Gastrocnemius medialis (tissue), 4 donors: ENCODE measurements at regions not wholly inside any gene's neighbourhood (a gene's known extent, or its start where the extent isn't known, plus 50 kb on each side); places are given as distances from the start of the nearest gene placed in this dataset.

Experiments used
- ATAC-seq, 2 donors: fragments of 150-250 bp; one replicate each; pipeline ENCODE4 v1.9.1; 2016
- DNase-seq, 2 donors: peaks; one replicate each; pipeline ENCODE4 v3.0.0-alpha.2; 2019
- H3K27ac ChIP-seq, 4 donors: fragments of 200-600 bp; sonication (generic); 1 replicate in 1 of 4; 2 replicates in 3 of 4; pipeline ENCODE4 v1.5.1; 2016 to 2018; ENCODE audit warnings: mild to moderate bottlenecking in 2 of 4, moderate library complexity in 1 of 4
- H3K27me3 ChIP-seq, 3 donors: fragments of 200-600 bp; sonication (generic) in 2 of 3; 1 replicate in 1 of 3; 2 replicates in 2 of 3; pipeline versions ENCODE4 v1.5.1 to v1.6.0; 2016 to 2019; ENCODE audit warnings: mild to moderate bottlenecking in 1 of 3, moderate library complexity in 1 of 3
- H3K36me3 ChIP-seq, 2 donors: fragments of 200-600 bp; sonication (generic) in 1 of 2; one replicate each; pipeline ENCODE4 v1.5.1; 2017 to 2018
- H3K4me1 ChIP-seq, 2 donors: fragments of 200-600 bp; sonication (generic) in 1 of 2; one replicate each; pipeline ENCODE4 v1.5.1; 2016 to 2017; ENCODE audit warnings: mild to moderate bottlenecking in 2 of 2
- H3K4me3 ChIP-seq, 4 donors: fragments of 200-600 bp; sonication (generic) in 3 of 4; 1 replicate in 1 of 4; 2 replicates in 3 of 4; pipeline ENCODE4 v1.5.1; 2016 to 2019; ENCODE audit warnings: mild to moderate bottlenecking in 2 of 4
- H3K9me3 ChIP-seq, 3 donors: fragments of 200-600 bp; sonication (generic) in 2 of 3; 1 replicate in 1 of 3; 2 replicates in 2 of 3; pipeline ENCODE4 v1.5.1; 2016 to 2019
- CTCF ChIP-seq, 5 experiments: fragments of 450-650 bp in 3 of 5; fragments of 200-600 bp in 2 of 5; sonication (generic) in 2 of 5; IDR thresholded peaks in 4 of 5; conservative IDR thresholded peaks in 1 of 5; 1 replicate in 4 of 5; 2 replicates in 1 of 5; pipeline ENCODE4 v1.5.1; 2016 to 2019; ENCODE audit warnings: antibody characterized with exemption in 5 of 5, mild to moderate bottlenecking in 3 of 5, moderate library complexity in 3 of 5
- POLR2A ChIP-seq, 2 donors: fragments of 450-650 bp; IDR thresholded peaks; one replicate each; pipeline ENCODE4 v1.6.1; 2017; ENCODE audit warnings: antibody characterized with exemption in 2 of 2, mild to moderate bottlenecking in 2 of 2, moderate library complexity in 2 of 2
- in situ Hi-C, 4 donors: fragments of 200-750 bp; cut with MboI; loops; one replicate each; pipeline versions ENCODE4 v1.15.0 to v1.8.0; 2017; ENCODE audit warnings: low sequenced_read_pairs in 4 of 4
- intact Hi-C: fragments of 100-400 bp; cut with DNase I; formaldehyde crosslinking; loops from one replicate; pipeline ENCODE4 v1.15.1; 2023; ENCODE audit warnings: low total_unique reads

- ATAC-seq (no peak), DNase-seq (no peak)
- no peak for TF ChIP-seq CTCF (IDR thresholded peaks at IDR 0.05 in 4 of 5, conservative IDR thresholded peaks at IDR 0.05 in 1 of 5)
- Histone ChIP-seq H3K9me3 (no peaks in the 10 kb centered on the region), H3K4me3 (no peak overlapping the region), H3K4me1 (no peaks in the 10 kb centered on the region), H3K36me3 (no peaks in the 10 kb centered on the region), H3K27me3 (no peaks in the 10 kb centered on the region), H3K27ac (no peak overlapping the region)
- in situ Hi-C loops: no loop called here
- intact Hi-C loops: no loop called here
These were observed 169.0 kb upstream of the GRIA1 start for GRCh38 chr5:153321478-153321877.

GRCh38 chr5:153340139-153340538 lies 150.3 kb upstream of the GRIA1 start:
- Histone ChIP-seq H3K9me3 (no peaks in the 10 kb centered on the region), H3K4me1 (no peaks in the 10 kb centered on the region), H3K27me3 (no peaks in the 10 kb centered on the region), H3K27ac (no peak overlapping the region), H3K4me3 (no peak overlapping the region), H3K36me3 (no peaks in the 10 kb centered on the region)
- no peak for TF ChIP-seq POLR2A (IDR thresholded peaks at IDR 0.05)
- TF ChIP-seq CTCF (IDR thresholded peaks at IDR 0.05 in 4 of 5, conservative IDR thresholded peaks at IDR 0.05 in 1 of 5): no peak
- in situ Hi-C loops (no loop called here), intact Hi-C loops (no loop called here)
- ATAC-seq: no peak
- no peak for DNase-seq

GRCh38 chr5:153340738-153341137 lies 149.7 kb upstream of the GRIA1 start:
- TF ChIP-seq POLR2A (IDR thresholded peaks at IDR 0.05): no peak
- TF ChIP-seq CTCF (IDR thresholded peaks at IDR 0.05 in 4 of 5, conservative IDR thresholded peaks at IDR 0.05 in 1 of 5): no peak
- Histone ChIP-seq H3K9me3 (no peaks in the 10 kb centered on the region), H3K4me1 (no peaks in the 10 kb centered on the region), H3K27ac (no peak overlapping the region), H3K27me3 (no peaks in the 10 kb centered on the region), H3K4me3 (no peak overlapping the region), H3K36me3 (no peaks in the 10 kb centered on the region)
- ATAC-seq (no peak), DNase-seq (no peak)
- intact Hi-C loops: no loop called here
- in situ Hi-C loops: no loop called here

GRCh38 chr5:153342487-153342886 lies 148.0 kb upstream of the GRIA1 start:
- TF ChIP-seq POLR2A (IDR thresholded peaks at IDR 0.05): no peak
- TF ChIP-seq CTCF (IDR thresholded peaks at IDR 0.05 in 4 of 5, conservative IDR thresholded peaks at IDR 0.05 in 1 of 5): no peak
- H3K9me3 ChIP-seq: no peaks in the 10 kb centered on the region
- ATAC-seq: no peak
- intact Hi-C loops (no loop called here), in situ Hi-C loops (no loop called here)
- no peak overlapping the region for H3K27ac ChIP-seq
- H3K4me3 ChIP-seq: no peak overlapping the region
- no peaks in the 10 kb centered on the region for H3K36me3 ChIP-seq
- no peaks in the 10 kb centered on the region for H3K27me3 ChIP-seq
- no peaks in the 10 kb centered on the region for H3K4me1 ChIP-seq
- no peak for DNase-seq

- TF ChIP-seq POLR2A (IDR thresholded peaks at IDR 0.05) (no peak), CTCF (IDR thresholded peaks at IDR 0.05 in 4 of 5, conservative IDR thresholded peaks at IDR 0.05 in 1 of 5) (no peak)
- in situ Hi-C loops (no loop called here), intact Hi-C loops (no loop called here)
- no peaks in the 10 kb centered on the region for H3K27me3 ChIP-seq
- no peak for DNase-seq
- H3K4me3 ChIP-seq: no peak overlapping the region
- ATAC-seq: no peak
- H3K27ac ChIP-seq: no peak overlapping the region
- H3K9me3 ChIP-seq: no peaks in the 10 kb centered on the region
- H3K4me1 ChIP-seq: no peaks in the 10 kb centered on the region
- no peaks in the 10 kb centered on the region for H3K36me3 ChIP-seq
These were observed 142.9 kb upstream of the GRIA1 start for GRCh38 chr5:153347611-153348010.
